Neural cell (in vitro differentiated cells): ENCODE measurements at regions not wholly inside any gene's neighbourhood (a gene's known extent, or its start where the extent isn't known, plus 50 kb on each side); places are given as distances from the start of the nearest gene placed in this dataset.

Experiments used
- H2AFZ ChIP-seq: fragments of 200-600, 300-800 bp; sonication (generic), shearing (Covaris generic); 2 replicates; pipeline ENCODE4 v1.6.0; 2014; ENCODE audit warnings: low read depth, mild to moderate bottlenecking, antibody characterized with exemption, low read length, moderate library complexity
- H3F3A ChIP-seq: fragments of 200-600 bp; shearing (Covaris generic); 2 replicates; pipeline ENCODE4 v1.6.1; 2016; ENCODE audit warnings: mild to moderate bottlenecking, moderate library complexity, mixed read lengths, antibody characterized with exemption, low read length; ENCODE audit not compliant: insufficient read depth, poor library complexity, severe bottlenecking
- H3K27ac ChIP-seq: fragments of 200-600, 300-800 bp; sonication (generic), shearing (Covaris generic); 2 replicates; pipeline ENCODE4 v1.5.1; 2014; ENCODE audit warnings: mild to moderate bottlenecking, low read length, moderate library complexity
- H3K27me3 ChIP-seq: fragments of 300-800, 200-600 bp; sonication (generic), shearing (Covaris generic); 2 replicates; pipeline ENCODE4 v1.6.0; 2014; ENCODE audit warnings: mild to moderate bottlenecking, low read depth, low read length, moderate library complexity; ENCODE audit not compliant: insufficient read depth
- H3K36me3 ChIP-seq: fragments of 300-800, 200-600 bp; sonication (generic), shearing (Covaris generic); 2 replicates; pipeline ENCODE4 v1.5.1; 2014; ENCODE audit warnings: mild to moderate bottlenecking, antibody characterized with exemption, low read length, moderate library complexity; ENCODE audit not compliant: insufficient read depth
- H3K4me2 ChIP-seq: fragments of 300-800, 200-600 bp; sonication (generic), shearing (Covaris generic); 2 replicates; pipeline ENCODE4 v1.6.0; 2014; ENCODE audit warnings: mild to moderate bottlenecking, low read length
- H3K4me3 ChIP-seq: fragments of 300-800, 200-600 bp; sonication (generic), shearing (Covaris generic); 2 replicates; pipeline ENCODE4 v1.5.1; 2014; ENCODE audit warnings: mild to moderate bottlenecking, low read length, moderate library complexity
- H3K79me2 ChIP-seq: fragments of 200-600 bp; shearing (Covaris generic); replicated peaks from 2 replicates; pipeline ENCODE4 v1.6.0; 2014; ENCODE audit warnings: mild to moderate bottlenecking, low read length, moderate library complexity; ENCODE audit not compliant: insufficient read depth
- H3K9ac ChIP-seq: fragments of 300-800, 200-600 bp; sonication (generic), shearing (Covaris generic); 2 replicates; pipeline ENCODE4 v1.6.1; 2016; ENCODE audit warnings: mild to moderate bottlenecking, low read length, mixed read lengths
- H3K9me2 ChIP-seq: fragments of 200-600 bp; shearing (Covaris generic); 2 replicates; pipeline ENCODE4 v1.6.1; 2016; ENCODE audit warnings: mild to moderate bottlenecking, low read length, mixed read lengths; ENCODE audit not compliant: insufficient read depth
- H3K9me3 ChIP-seq: fragments of 200-600, 300-800 bp; sonication (generic), shearing (Covaris generic); 2 replicates; pipeline ENCODE4 v1.6.1; 2016; ENCODE audit warnings: mild to moderate bottlenecking, mixed run types, low read length, moderate library complexity, mixed read lengths
- H4K20me1 ChIP-seq: fragments of 200-600 bp; shearing (Covaris generic); 2 replicates; pipeline ENCODE4 v1.6.1; 2016; ENCODE audit warnings: mild to moderate bottlenecking, mixed run types; ENCODE audit not compliant: insufficient read depth
- CTCF ChIP-seq: fragments of 450-650 bp; IDR thresholded peaks from 2 replicates; pipeline ENCODE4 v1.5.1; 2014; ENCODE audit warnings: antibody characterized with exemption, mild to moderate bottlenecking, moderate library complexity; ENCODE audit not compliant: poor library complexity, severe bottlenecking
- EP300 ChIP-seq: fragments of 450-650 bp; conservative IDR thresholded peaks from 2 replicates; pipeline ENCODE4 v1.6.1; 2014; ENCODE audit warnings: antibody characterized with exemption, mild to moderate bottlenecking, moderate library complexity; ENCODE audit not compliant: poor library complexity, severe bottlenecking
- EZH2 ChIP-seq: fragments of 200-600, 300-800 bp; shearing (Covaris generic), sonication (generic); IDR thresholded peaks from 2 replicates; pipeline ENCODE4 v1.6.1; 2014; ENCODE audit warnings: antibody characterized with exemption, low read length, borderline replicate concordance, mild to moderate bottlenecking; ENCODE audit not compliant: insufficient read depth, poor library complexity, severe bottlenecking
- MXI1 ChIP-seq: fragments of 450-650 bp; conservative IDR thresholded peaks from 2 replicates; pipeline ENCODE4 v1.6.1; 2014; ENCODE audit warnings: antibody characterized with exemption, mild to moderate bottlenecking; ENCODE audit not compliant: poor library complexity, severe bottlenecking
- POLR2AphosphoS5 ChIP-seq: IDR thresholded peaks from 2 replicates; pipeline ENCODE4 v1.6.1; 2012
- RAD21 ChIP-seq: fragments of 450-650 bp; conservative IDR thresholded peaks from 2 replicates; pipeline ENCODE4 v1.6.1; 2014; ENCODE audit warnings: antibody characterized with exemption, mild to moderate bottlenecking, moderate library complexity
- REST ChIP-seq: IDR thresholded peaks from 2 replicates; pipeline ENCODE4 v1.6.1; 2012; ENCODE audit warnings: borderline replicate concordance
- SMC3 ChIP-seq: fragments of 450-650 bp; conservative IDR thresholded peaks from 2 replicates; pipeline ENCODE4 v1.6.1; 2014; ENCODE audit warnings: antibody characterized with exemption, mild to moderate bottlenecking, moderate library complexity; ENCODE audit not compliant: poor library complexity
- TAF1 ChIP-seq: IDR thresholded peaks from 2 replicates; pipeline ENCODE4 v1.6.1; 2012; ENCODE audit warnings: low read depth

GRCh38 chr1:58258082-58258481, 288.4 kb downstream of the OMA1 start (continued):
- TF ChIP-seq EZH2, result no peak

- no peaks in the 10 kb centered on the region for H3K9me3 ChIP-seq
- no peaks in the 10 kb centered on the region for H3K36me3 ChIP-seq
- no peaks in the 10 kb centered on the region for H3K9me2 ChIP-seq
- no peak overlapping the region for H3K4me2 ChIP-seq
- H2AFZ ChIP-seq, result no peak overlapping the region
- H3K27ac ChIP-seq, result no peak overlapping the region
- H3K9ac ChIP-seq, result no peak overlapping the region
- no peaks in the 10 kb centered on the region for H3K27me3 ChIP-seq
- H3F3A ChIP-seq, result no peaks in the 10 kb centered on the region
- H3K4me3 ChIP-seq, result no peak overlapping the region
- H4K20me1 ChIP-seq, result no peaks in the 10 kb centered on the region
- TF ChIP-seq RAD21 (no peak), CTCF (no peak), EZH2 (no peak), POLR2AphosphoS5 (no peak), EP300 (no peak), TAF1 (no peak), MXI1 (no peak)
- H3K79me2 ChIP-seq, result no peaks in the 10 kb centered on the region
Measured at GRCh38 chr1:58257003-58257402, 289.5 kb downstream of the OMA1 start.

- Histone ChIP-seq H3K4me2 (no peak overlapping the region), H3K9me3 (no peaks in the 10 kb centered on the region), H3K9me2 (no peaks in the 10 kb centered on the region), H4K20me1 (no peaks in the 10 kb centered on the region), H3K36me3 (no peaks in the 10 kb centered on the region), H3K27me3 (no peaks in the 10 kb centered on the region), H3K9ac (no peak overlapping the region), H3K27ac (no peak overlapping the region), H3K4me3 (no peak overlapping the region), H3K79me2 (no peaks in the 10 kb centered on the region), H3F3A (no peaks in the 10 kb centered on the region), H2AFZ (no peak overlapping the region)
- TF ChIP-seq REST (no peak), RAD21 (no peak), EP300 (no peak), SMC3 (no peak), TAF1 (no peak), MXI1 (no peak), CTCF (no peak), EZH2 (no peak), POLR2AphosphoS5 (no peak)
Measured at GRCh38 chr1:58256546-58256945, 290.0 kb downstream of the OMA1 start.
